ENCODE measurements at regions not wholly inside any gene's neighbourhood (a gene's known extent, or its start where the extent isn't known, plus 50 kb on each side); places are given as distances from the start of the nearest gene placed in this dataset.

GRCh38 chr2:223470602-223471001 lies 131.6 kb downstream of the SCG2 start:
- Histone ChIP-seq H2AFZ (ENCODE audit: low read length) (no peak overlapping the region), H4K20me1 (ENCODE audit: control insufficient read depth, extremely low read depth, insufficient read depth, low read length) (no peaks in the 10 kb centered on the region), H3K79me2 (ENCODE audit: control insufficient read depth, insufficient read depth, low read length) (no peaks in the 10 kb centered on the region), H3K4me1 (ENCODE audit: control insufficient read depth, extremely low read depth, insufficient read depth, low read length) (peaks cover 6% of the 10 kb centered on the region), H3K4me2 (ENCODE audit: extremely low read depth, insufficient read depth, low read length) (no peak overlapping the region), H3K27ac (ENCODE audit: insufficient read depth, low read length) (no peak overlapping the region), H3K9me3 (ENCODE audit: control insufficient read depth, insufficient read depth, low read depth, low read length) (no peaks in the 10 kb centered on the region), H3K27me3 (ENCODE audit: control insufficient read depth, insufficient read depth, low read length) (no peaks in the 10 kb centered on the region), H3K36me3 (ENCODE audit: control insufficient read depth, insufficient read depth, low read length) (no peaks in the 10 kb centered on the region), H3K4me3 (replicated peaks in 1 of 4; ENCODE audit: control extremely low read depth in 1 of 4, insufficient read depth in 1 of 4, low read depth in 3 of 4, low read length in 4 of 4) (no peak overlapping the region), H3K9ac (ENCODE audit: insufficient read depth, low read length) (no peak overlapping the region)
- DNase-seq (ENCODE audit: low read depth in 2 of 2), result no peak
- TF ChIP-seq, protein P1, sequence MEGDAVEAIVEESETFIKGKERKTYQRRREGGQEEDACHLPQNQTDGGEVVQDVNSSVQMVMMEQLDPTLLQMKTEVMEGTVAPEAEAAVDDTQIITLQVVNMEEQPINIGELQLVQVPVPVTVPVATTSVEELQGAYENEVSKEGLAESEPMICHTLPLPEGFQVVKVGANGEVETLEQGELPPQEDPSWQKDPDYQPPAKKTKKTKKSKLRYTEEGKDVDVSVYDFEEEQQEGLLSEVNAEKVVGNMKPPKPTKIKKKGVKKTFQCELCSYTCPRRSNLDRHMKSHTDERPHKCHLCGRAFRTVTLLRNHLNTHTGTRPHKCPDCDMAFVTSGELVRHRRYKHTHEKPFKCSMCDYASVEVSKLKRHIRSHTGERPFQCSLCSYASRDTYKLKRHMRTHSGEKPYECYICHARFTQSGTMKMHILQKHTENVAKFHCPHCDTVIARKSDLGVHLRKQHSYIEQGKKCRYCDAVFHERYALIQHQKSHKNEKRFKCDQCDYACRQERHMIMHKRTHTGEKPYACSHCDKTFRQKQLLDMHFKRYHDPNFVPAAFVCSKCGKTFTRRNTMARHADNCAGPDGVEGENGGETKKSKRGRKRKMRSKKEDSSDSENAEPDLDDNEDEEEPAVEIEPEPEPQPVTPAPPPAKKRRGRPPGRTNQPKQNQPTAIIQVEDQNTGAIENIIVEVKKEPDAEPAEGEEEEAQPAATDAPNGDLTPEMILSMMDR (conservative IDR thresholded peaks at IDR 0.05 in 1 of 2, IDR thresholded peaks at IDR 0.05 in 1 of 2; ENCODE audit: low read depth in 1 of 2, low read length in 2 of 2), result no peak
- TF ChIP-seq EZH2 (IDR thresholded peaks at IDR 0.05; ENCODE audit: low read length, missing control alignments), result no peak

DNA sequence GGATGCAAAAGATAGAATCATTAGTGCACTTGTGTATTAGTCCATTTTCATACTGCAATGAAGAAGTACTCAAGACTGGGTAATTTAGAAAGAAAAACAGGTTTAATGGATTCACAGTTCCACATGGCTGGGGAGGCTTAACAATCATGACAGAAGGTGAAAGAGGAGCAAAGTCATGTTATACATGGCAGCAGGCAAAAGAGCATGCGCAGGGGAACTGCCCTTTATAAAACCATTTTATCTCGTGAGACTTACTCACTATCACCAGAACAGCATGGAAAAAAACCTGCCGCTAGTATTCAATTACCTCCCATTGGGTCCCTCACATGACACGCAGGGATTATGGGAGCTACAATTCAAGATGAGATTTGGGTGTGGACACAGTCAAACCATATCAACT lies 129.4 kb downstream of the SCG2 start:
- no peaks in the 10 kb centered on the region for H4K20me1 ChIP-seq (ENCODE audit: control insufficient read depth, extremely low read depth, insufficient read depth, low read length)
- no peak overlapping the region for H2AFZ ChIP-seq (ENCODE audit: low read length)
- H3K79me2 ChIP-seq (ENCODE audit: control insufficient read depth, insufficient read depth, low read length), result no peaks in the 10 kb centered on the region
- H3K4me2 ChIP-seq (ENCODE audit: extremely low read depth, insufficient read depth, low read length), result no peak overlapping the region
- H3K36me3 ChIP-seq (ENCODE audit: control insufficient read depth, insufficient read depth, low read length), result no peaks in the 10 kb centered on the region
- no peaks in the 10 kb centered on the region for H3K9me3 ChIP-seq (ENCODE audit: control insufficient read depth, insufficient read depth, low read depth, low read length)
- TF ChIP-seq EZH2 (IDR thresholded peaks at IDR 0.05; ENCODE audit: low read length, missing control alignments), result no peak
- TF ChIP-seq, protein P1 (conservative IDR thresholded peaks at IDR 0.05 in 1 of 2, IDR thresholded peaks at IDR 0.05 in 1 of 2; ENCODE audit: low read depth in 1 of 2, low read length in 2 of 2), result no peak
- H3K27me3 ChIP-seq (ENCODE audit: control insufficient read depth, insufficient read depth, low read length), result no peaks in the 10 kb centered on the region
- H3K27ac ChIP-seq (ENCODE audit: insufficient read depth, low read length), result no peak overlapping the region
- no peak overlapping the region for H3K4me3 ChIP-seq (replicated peaks in 1 of 4; ENCODE audit: control extremely low read depth in 1 of 4, insufficient read depth in 1 of 4, low read depth in 3 of 4, low read length in 4 of 4)
- no peak overlapping the region for H3K9ac ChIP-seq (ENCODE audit: insufficient read depth, low read length)
- DNase-seq (ENCODE audit: low read depth in 2 of 2), result no peak
- peaks cover 6% of the 10 kb centered on the region for H3K4me1 ChIP-seq (ENCODE audit: control insufficient read depth, extremely low read depth, insufficient read depth, low read length)

- TF ChIP-seq EZH2 (IDR thresholded peaks at IDR 0.05; ENCODE audit: low read length, missing control alignments), result no peak
- TF ChIP-seq, protein P1 (conservative IDR thresholded peaks at IDR 0.05 in 1 of 2, IDR thresholded peaks at IDR 0.05 in 1 of 2; ENCODE audit: low read depth in 1 of 2, low read length in 2 of 2), result no peak
- H3K9me3 ChIP-seq (ENCODE audit: control insufficient read depth, insufficient read depth, low read depth, low read length), result no peaks in the 10 kb centered on the region
- H4K20me1 ChIP-seq (ENCODE audit: control insufficient read depth, extremely low read depth, insufficient read depth, low read length), result no peaks in the 10 kb centered on the region
- no peaks in the 10 kb centered on the region for H3K27me3 ChIP-seq (ENCODE audit: control insufficient read depth, insufficient read depth, low read length)
- no peak for DNase-seq (ENCODE audit: low read depth in 2 of 2)
- no peak overlapping the region for H3K9ac ChIP-seq (ENCODE audit: insufficient read depth, low read length)
- H3K36me3 ChIP-seq (ENCODE audit: control insufficient read depth, insufficient read depth, low read length), result no peaks in the 10 kb centered on the region
- no peak overlapping the region for H2AFZ ChIP-seq (ENCODE audit: low read length)
- no peak overlapping the region for H3K27ac ChIP-seq (ENCODE audit: insufficient read depth, low read length)
- no peak overlapping the region for H3K4me3 ChIP-seq (replicated peaks in 1 of 4; ENCODE audit: control extremely low read depth in 1 of 4, insufficient read depth in 1 of 4, low read depth in 3 of 4, low read length in 4 of 4)
- H3K4me1 ChIP-seq (ENCODE audit: control insufficient read depth, extremely low read depth, insufficient read depth, low read length), result no peaks in the 10 kb centered on the region
- no peak overlapping the region for H3K4me2 ChIP-seq (ENCODE audit: extremely low read depth, insufficient read depth, low read length)
- H3K79me2 ChIP-seq (ENCODE audit: control insufficient read depth, insufficient read depth, low read length), result no peaks in the 10 kb centered on the region
Observed at GRCh38 chr2:223474893-223475292, 127.3 kb downstream of the SCG2 start.

Measured in fibroblast of lung (primary cell).